DMS153 (cell line): ENCODE measurements at regions not wholly inside any gene's neighbourhood (a gene's known extent, or its start where the extent isn't known, plus 50 kb on each side); places are given as distances from the start of the nearest gene placed in this dataset.
"Not testable (repeated sequence)": the region's sequence is repeated elsewhere in the genome, so short reads cannot be mapped to it uniquely, and the experiment has no call there.

Experiments used
- DNase-seq: peaks from one replicate; lab custom pipeline; 2025; lab: John Stamatoyannopoulos, UW

DNA sequence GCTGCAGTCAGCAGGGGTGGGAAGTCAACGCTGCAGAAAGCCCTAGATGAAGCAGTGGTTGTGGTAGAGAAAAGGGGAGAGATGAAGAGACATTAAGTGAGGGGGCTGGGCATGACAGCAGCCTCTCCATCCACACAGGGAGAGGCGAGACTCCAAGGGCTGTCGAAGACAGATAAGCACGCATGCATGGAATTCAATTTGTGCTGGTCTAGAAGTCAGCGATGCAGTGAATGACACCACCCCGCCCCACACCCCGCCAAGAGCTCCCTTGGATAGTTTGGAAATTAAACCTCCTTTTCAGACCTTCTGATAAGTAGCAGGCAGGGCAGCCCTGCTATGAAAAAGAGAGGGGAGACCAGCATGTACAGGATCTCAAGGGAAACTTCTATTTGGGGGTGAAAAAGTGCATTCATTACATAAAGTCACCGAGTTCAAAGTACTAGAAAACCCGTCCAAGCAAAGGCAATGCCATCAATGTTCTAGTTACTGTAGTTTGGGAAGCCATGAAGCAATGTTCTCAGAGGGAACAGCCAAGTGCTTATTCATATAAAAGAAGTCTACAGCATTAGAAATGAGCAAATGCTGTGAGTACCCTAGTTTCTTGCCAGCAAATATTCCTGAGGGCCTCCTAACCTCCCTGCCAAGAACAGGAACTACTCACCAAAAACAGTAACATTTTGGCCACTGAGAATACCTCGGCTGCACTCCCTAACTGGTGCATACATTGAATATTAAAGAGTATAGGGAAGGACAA, 152.3 kb upstream of the ANXA10 start:
- no peak for DNase-seq

DNA sequence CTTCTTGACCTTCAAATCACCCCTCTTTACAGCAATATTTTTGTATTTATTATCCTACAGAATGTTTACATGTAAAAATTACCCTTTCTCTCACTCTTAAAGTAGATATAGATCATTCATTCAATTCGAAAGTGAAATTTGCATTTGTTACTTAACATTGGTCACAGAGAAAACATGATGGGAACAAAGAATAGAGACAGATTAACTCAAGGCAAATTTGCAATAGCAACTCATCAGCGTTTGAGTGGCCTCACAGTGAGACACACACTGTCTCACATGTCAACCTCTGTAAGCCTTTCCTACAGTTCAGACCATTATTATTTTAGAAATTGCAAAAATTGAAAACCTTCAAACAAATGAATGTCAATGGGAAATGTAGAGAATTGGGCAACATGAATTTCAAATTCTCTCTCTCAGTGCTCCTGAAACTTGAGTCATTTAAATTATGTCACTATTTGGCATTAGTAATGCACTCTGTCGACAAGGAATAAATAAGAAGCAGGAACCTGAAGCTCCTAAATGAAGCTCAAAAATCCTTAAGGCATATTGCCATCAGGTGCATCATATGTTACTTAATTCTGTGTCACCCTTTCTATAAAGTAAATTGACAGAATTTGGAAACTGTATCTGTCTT, 148.3 kb upstream of the ANXA10 start:
- DNase-seq: no peak

DNA sequence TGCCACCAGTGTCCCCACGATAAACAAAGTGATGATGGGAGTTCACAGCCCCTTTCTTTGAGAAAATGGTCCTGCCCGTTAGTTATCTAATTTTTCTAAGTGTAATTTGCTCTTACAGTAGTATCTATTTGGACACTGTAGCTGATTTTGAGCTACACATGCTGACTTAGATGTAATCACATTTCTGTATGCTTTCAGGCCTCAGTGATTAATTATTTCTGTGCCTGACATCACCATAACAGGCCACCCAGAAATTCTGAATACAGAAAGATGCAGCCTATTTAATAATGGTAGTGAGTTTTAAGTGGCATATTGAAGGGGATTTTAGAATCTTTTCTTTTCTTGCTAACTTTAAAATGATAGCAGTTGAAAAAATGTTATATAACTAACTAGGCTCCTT, 147.6 kb upstream of the ANXA10 start:
- no peak for DNase-seq

DNA sequence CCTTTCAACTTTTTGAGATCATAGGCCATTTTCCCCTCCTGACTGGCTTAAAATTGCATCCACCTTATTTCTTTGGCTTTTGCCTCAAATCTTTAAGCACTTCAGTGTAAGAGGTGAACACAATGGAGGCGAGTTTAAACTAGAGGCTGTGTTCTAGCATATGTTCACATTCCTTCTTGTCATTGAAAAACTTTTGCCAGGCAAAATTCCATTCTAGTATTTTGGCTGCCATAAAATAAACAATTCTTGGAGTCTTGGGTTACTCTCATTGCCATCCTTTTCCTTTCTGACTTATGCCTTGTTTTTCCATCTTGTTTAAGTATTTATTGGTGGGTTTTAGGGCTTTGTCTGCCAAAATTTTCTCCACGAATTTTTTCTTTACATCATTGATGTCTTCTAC, 137.3 kb upstream of the ANXA10 start:
- no peak for DNase-seq

DNA sequence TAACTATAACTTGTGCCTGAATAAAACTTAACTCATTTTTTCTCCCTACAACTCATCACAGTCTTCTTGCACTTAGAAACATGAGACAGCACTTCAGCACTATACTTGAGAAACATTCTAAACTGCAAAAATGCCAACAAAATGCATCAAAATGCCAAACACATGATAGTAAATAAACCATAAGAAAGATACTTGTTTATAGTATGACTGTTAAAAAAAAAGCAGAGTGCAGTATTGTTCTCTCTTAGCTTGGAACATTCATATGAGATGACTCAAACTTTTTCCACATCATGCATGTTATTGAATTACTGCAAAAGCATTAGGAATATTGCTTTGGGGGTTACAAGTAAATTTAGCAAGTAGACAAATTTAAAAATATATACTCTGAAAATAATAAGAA, 135.7 kb upstream of the ANXA10 start:
- DNase-seq: no peak

DNA sequence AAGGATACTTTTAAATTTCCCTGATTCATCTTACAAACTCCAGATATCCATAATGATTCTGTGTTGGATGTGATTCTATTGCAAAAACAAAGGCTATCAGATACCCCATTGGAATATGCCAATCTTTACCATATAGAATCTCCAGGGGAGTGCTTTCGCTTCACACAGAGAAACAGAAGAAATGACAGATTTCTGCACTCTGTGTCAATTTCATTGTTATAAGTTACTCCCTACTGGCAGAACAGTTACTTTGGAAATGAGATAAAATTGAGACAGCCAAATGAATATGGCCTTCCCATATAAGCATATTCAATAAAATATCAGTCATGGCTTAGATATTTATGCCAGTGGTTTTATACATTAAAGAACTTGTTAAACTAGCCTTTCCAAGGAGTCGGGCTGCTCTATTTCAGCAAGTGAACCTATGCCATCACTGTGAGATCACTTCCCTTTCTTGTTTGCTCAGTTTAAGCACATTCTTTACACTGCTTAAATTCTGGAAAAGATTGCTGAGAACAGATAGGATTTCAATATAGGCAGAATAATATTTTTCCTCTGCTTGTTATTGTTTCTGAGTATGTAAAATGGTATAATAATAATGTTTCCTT, 127.5 kb upstream of the ANXA10 start:
- no peak for DNase-seq

DNA sequence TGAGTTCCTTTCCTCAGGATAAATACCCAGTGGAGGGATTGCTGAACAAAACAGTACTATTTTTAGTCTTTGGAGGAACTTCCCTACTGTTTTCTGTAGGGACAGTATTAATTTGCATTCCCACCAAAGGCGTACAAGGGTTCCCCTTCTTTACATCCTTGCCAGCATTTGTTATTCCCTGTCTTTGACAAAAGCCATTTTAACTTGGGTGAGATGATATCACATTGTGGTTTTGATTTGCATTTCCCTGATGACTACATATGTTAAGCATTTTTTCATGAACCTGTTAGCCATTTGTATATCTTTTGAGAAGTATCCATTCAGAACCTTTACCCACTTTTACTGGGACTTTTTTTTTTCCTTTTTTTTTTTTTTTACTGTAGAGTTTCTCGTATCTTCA, 126.2 kb upstream of the ANXA10 start:
- DNase-seq: no peak

DNA sequence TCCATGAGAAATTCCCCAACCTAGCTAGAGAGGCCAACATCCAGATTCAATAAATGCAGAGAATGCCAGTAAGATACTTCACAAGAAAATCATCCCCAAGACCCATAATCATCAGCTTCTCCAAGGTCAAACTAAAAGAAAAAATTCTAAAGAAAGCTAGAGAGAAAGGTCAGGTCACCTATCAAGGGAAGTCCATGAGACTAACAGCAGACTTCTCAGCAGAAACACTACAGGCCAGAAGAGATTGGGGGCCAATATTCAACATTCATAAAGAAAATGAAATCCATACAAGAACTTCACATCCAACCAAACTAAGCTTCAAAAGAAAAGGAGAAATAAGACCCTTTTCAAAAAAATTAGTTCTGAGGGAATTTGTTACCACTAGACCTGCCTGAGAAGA, 118.8 kb upstream of the ANXA10 start:
- no peak for DNase-seq

DNA sequence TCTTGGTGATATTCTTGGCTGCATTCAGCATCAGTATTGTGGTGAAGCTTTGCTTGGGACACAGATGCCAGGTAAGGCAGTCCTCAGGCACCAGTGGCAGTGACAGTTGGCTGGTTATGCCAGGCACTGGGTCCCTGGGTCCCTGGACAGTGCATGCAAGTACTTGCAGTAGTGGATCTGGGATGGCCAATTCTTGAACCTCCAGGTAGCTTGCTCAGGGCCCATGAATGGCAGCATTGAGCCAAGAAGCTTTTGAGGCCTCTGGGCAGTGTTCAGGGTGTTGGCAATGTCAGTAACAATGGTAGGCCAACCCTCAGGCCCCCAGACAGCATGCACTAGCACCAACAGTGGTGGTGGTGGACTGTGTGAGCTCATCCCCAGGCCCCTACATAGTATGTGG, 106.8 kb upstream of the ANXA10 start:
- no peak for DNase-seq

DNA sequence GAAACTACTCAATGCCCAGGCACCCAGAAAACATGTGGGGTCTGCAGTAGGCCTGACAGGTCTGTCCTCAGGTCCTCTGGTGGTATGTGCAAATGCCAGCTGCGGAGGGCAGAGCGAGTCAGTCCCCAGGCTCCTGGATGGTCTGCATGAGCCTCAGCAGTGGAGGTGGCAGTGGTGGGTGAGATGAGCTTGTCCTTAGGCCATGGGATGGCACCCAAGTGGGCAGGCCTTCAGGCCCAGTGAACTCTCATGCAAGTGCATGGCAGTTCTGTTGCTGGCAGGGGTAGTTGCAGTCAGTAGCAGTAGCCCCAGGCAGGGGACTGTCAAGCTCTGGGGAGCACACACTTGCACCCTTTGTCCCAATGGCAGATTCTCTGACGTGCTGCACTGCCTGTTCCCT, 106.3 kb upstream of the ANXA10 start:
- DNase-seq: no peak

DNA sequence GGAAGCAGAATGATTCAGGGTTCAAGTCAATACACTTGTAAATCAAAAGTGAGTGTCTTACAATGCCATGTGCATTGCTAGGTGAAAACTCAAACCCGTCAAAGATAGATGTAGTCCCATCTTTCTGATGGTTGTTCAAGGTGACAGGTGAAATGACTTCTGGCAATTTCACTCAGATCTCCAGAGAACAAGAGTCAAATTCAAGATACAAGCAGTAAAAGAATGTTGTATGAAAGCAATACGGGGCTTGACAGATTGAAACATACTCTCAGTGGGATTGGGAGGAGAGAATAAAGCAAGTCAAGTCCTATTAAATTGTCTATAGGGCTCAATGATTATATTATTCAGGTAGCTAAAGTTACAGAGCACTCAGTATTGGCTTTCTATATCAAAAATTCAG, 105.1 kb upstream of the ANXA10 start:
- DNase-seq: no peak

DNA sequence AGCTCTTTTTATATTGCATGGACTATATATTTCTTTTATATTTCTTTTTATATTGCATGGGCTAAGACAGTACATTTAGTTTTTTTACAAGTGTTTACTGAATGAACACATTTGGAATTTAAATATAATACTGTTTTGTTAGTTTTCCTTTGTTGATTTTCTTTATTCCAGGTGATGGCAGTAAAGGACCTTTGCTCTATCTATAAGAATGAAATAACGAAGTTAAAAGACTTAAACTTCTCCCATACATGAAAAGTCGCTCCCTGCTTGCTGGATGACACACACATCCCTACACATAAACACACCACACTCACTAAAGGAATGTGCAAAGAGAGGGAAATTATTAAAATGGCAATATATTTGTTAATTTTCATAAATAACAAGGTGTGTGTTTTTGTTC, 102.5 kb upstream of the ANXA10 start:
- DNase-seq: no peak

DNA sequence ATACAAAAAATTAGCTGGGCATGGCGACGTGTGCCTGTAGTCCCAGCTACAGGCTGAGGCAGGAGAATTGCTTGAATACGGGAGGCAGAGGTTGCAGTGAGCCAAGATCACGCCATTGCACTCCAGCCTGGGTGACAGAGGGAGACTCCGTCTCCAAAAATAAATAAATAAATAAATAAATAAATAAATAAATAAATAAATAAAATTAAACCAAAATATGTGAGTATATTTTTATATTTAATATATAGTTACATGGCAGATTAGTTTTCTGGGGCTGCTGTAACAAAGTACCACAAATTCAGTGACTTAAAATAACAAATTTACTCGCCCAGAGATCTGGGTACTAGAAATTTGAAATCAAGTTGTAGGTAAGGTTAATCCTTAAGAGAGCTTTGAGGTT, 84.2 kb upstream of the ANXA10 start:
- DNase-seq: not testable (repeated sequence)

DNA sequence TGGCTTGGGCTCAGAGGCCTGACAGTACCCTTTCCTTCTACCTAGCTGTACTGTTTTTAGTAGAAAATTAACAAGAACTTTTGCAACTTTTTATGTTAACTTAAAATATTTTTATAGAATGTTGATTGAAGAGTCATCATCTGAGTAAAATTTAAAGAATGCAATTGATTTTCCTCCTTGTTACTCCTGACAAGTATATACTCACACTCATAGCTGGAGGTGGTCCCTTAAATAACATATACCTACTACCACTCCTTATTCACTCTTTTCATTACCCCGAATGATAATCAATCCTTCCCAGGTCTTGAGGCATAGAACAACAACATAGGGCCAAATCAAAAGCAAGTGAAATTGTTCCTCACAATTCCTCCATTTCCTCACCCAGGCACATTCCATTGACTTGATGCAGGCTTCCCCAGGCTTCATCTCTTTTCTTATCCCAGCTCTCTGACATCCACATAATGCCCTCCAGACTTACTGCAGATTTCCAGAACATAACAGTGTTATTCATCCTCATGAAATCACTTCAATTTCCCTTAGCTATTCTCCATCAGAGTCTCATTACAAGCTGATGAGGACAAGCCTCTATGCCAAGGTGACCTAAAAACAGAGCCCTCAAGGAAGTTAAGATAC, 73.2 kb upstream of the ANXA10 start:
- no peak for DNase-seq

DNA sequence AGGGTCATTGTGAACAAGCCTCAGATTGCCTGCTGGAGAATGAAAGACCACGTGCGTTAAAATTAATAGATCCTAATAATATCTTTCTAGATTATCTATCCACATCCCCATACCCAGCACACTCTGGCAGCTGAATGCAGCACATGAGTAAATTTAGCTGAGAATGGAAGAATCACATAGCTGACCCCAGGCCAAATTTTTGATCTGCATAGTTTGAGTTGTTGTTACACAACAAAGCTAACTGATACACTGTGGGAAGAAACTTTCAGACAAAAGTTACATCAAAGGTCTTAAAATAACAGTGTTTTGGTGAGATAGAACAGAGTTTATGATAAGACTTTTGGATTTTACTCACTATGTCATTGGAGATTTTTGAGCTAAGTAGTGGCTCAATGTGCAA, 72.4 kb upstream of the ANXA10 start:
- DNase-seq: no peak

DNA sequence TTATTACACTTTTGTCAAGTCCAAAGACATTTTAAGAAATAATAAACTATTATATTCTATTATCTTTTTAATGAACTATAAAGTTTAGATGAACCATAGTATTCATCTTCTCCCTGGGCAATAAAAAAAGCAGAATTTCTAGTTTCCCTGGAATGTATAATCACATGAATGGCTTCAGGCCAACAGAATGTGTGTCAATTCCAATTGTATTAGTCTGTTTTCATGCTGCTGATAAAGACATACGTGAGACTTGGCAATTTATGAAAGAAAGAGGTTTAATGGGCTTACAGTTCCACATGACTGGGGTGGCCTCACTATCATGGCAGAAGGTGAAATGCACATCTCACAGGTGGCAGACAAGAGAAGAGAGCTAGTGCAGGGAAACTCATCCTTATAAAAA, 70.7 kb upstream of the ANXA10 start:
- no peak for DNase-seq

DNA sequence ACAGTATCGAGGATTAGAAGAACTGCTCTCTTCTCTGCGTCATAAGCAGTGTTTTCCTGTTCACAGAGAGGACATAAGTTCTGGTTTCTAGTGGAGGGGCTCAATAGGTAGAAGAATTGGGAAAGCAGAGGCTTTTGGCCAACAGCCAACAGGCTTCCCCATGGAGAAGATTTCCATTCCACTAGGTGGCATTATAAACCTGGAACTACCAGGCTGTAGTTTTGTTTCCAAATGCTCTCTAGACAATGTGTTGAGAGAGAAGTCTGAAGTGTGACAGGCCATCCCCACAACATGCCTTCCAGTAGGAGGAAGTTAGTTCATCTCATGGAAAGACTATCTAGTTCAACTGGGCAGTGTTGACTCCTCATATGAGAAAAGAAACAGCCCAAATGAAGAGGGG, 63.8 kb upstream of the ANXA10 start:
- no peak for DNase-seq

DNA sequence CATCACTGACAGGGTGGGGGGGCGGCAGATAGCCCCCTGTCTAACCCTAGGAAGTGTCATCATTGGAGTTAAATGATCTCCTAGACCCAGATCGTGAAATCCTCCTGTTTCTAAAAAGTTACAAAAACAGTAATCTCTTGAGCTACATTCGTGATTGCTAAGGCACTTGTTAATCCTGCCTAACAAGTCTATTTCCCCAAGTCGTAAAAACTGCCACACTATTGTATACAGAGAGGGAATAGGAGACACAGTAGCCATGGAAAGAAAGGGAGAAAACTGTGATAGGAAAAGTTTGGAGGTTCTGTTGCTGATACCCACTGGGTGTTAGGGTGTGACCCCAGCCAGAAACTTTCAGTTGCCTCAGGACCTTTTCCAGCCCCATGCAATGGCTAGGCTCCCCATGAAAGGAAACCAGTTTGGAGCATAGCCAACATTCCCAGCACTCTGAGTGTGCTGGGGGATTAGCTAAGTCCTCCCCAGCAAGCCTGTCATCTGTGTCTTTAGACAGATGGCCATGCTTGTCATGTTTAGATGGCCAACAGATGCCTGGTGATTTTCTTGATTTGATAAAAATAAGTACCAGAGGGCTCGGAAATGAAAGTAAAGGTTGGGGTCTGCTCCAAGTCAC, 63.3 kb upstream of the ANXA10 start:
- no peak for DNase-seq

DNA sequence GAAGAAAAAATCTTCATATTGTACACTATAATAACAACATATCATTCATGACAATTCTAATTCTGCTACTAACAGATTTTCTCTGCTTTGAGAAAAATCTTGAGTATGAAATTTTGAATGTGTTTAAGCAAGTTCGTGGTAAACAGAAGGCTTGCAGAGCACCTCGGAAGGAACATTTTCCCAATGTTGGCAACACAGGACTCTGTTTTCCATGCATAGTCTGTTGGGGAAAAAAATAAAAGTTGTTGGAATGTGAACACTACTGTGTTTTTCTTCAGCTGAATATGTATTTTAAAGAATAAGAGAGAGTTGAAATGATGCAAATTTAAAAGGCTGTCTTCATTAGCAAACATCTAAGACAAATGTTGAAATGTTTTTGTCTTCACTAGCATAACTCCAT, 54.7 kb upstream of the ANXA10 start:
- DNase-seq: no peak

DNA sequence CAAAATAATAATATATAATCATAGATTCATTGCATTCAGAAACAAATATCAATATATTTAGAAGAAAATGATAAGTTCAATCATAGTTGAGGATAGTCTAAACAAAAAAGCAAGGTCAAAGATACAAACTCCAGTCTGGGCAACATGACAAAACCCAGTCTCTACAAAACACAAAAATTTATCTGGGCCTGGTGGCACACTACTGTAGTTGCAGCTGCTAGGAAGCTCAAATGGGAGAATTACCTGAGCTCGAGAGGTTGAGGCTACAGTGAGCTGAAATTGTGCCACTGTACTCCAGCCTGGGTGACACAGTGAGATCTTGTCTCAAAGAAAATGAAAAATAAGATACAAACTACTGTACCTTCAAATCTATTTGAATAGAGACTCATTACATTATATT, 52.7 kb upstream of the ANXA10 start:
- DNase-seq: no peak
